GM12872 (cell line): ENCODE measurements at regions not wholly inside any gene's neighbourhood (a gene's known extent, or its start where the extent isn't known, plus 50 kb on each side); places are given as distances from the start of the nearest gene placed in this dataset.

Source experiments
- CTCF ChIP-seq: IDR thresholded peaks from 3 replicates; pipeline ENCODE4 v1.5.1; 2011; ENCODE audit warnings: low read depth, mild to moderate bottlenecking, low read length, moderate library complexity; ENCODE audit not compliant: insufficient read depth

GRCh38 chr6:130744576-130745366 lies 82.4 kb upstream of the SMLR1 start:
- no peak for TF ChIP-seq CTCF

GRCh38 chr6:130748041-130748440 lies 79.2 kb upstream of the SMLR1 start:
- TF ChIP-seq CTCF, result no peak

GRCh38 chr6:130749402-130749801 lies 77.8 kb upstream of the SMLR1 start:
- TF ChIP-seq CTCF, result no peak

GRCh38 chr6:130752267-130752666 lies 74.9 kb upstream of the SMLR1 start:
- TF ChIP-seq CTCF, result no peak

- no peak for TF ChIP-seq CTCF
Observed at GRCh38 chr6:130754786-130755367, 72.3 kb upstream of the SMLR1 start.

DNA sequence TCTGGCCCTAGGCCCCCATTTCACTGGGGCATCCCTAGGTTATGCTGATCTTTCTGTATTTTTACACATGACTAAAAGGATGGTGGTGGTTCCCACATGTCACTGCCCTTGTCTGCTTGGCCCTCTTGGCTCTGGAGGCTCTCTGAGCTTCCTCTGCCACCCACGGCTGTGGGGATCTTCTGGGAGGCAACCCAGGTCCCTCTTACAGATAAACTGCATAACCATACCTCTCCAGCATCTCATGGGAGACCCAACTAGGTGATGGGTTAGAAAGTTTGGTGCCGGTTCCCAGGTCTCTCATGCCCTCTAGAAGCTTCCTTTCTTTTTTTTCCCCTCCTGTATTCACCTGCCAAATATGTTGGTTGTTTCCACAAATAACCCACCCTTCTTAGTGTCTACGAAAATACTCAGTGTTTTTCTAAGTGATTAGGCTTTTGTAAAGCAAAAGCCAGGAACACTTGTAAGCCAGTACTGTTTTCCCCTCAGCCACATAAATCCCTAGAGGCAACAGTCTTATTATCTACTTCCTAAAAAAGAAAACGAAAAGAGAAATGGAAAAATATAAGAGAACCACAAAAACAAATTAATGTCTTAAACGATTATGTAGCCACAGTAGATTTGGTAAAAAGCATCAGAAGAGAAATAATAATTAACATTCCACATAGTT lies 71.7 kb upstream of the SMLR1 start:
- no peak for TF ChIP-seq CTCF

GRCh38 chr6:130756824-130757223 lies 70.4 kb upstream of the SMLR1 start:
- TF ChIP-seq CTCF, result no peak
